H9 (cell line): ENCODE measurements at regions not wholly inside any gene's neighbourhood (a gene's known extent, or its start where the extent isn't known, plus 50 kb on each side); places are given as distances from the start of the nearest gene placed in this dataset.

Experiments
- DNase-seq: peaks from one replicate; pipeline ENCODE4 v3.0.0-alpha.2; 2017
- H2AFZ ChIP-seq: one replicate; pipeline ENCODE4 v1.6.1; 2013; ENCODE audit warnings: mild to moderate bottlenecking, low read length, control low read depth, moderate library complexity
- H2AK5ac ChIP-seq: 2 replicates; pipeline ENCODE4 v1.6.1; 2013; ENCODE audit warnings: low read length, control low read depth, mixed read lengths; ENCODE audit not compliant: insufficient read length
- H2BK120ac ChIP-seq: one replicate; pipeline ENCODE4 v1.6.1; 2013; ENCODE audit warnings: low read depth, mild to moderate bottlenecking, low read length, control low read depth, inconsistent platforms; ENCODE audit not compliant: poor library complexity, severe bottlenecking
- H2BK12ac ChIP-seq: 2 replicates; pipeline ENCODE4 v1.6.1; 2013; ENCODE audit warnings: low read length, control low read depth, mixed read lengths, low read depth; ENCODE audit not compliant: insufficient read length
- H2BK15ac ChIP-seq: 2 replicates; pipeline ENCODE4 v1.6.1; 2013; ENCODE audit warnings: low read depth, low read length, control low read depth
- H2BK20ac ChIP-seq: one replicate; pipeline ENCODE4 v1.6.1; 2013; ENCODE audit warnings: low read depth, mild to moderate bottlenecking, low read length, control low read depth, inconsistent platforms; ENCODE audit not compliant: poor library complexity, severe bottlenecking
- H2BK5ac ChIP-seq: 2 replicates; pipeline ENCODE4 v1.6.1; 2013; ENCODE audit warnings: low read length, control low read depth, mixed read lengths; ENCODE audit not compliant: insufficient read length
- H3K14ac ChIP-seq: 2 replicates; pipeline ENCODE4 v1.6.1; 2013; ENCODE audit warnings: low read length, control low read depth; ENCODE audit not compliant: insufficient read depth
- H3K18ac ChIP-seq: 2 replicates; pipeline ENCODE4 v1.6.1; 2013; ENCODE audit warnings: low read depth, mild to moderate bottlenecking, mixed read lengths, low read length, control low read depth; ENCODE audit not compliant: insufficient read length
- H3K23ac ChIP-seq: 2 replicates; pipeline ENCODE4 v1.6.1; 2013; ENCODE audit warnings: low read length, control low read depth, mixed read lengths, low read depth; ENCODE audit not compliant: insufficient read length
- H3K23me2 ChIP-seq: 2 replicates; pipeline ENCODE4 v1.6.1; 2013; ENCODE audit warnings: low read depth, mild to moderate bottlenecking, mixed read lengths, low read length, control low read depth; ENCODE audit not compliant: insufficient read length, poor library complexity, severe bottlenecking
- H3K27ac ChIP-seq: 2 replicates; pipeline ENCODE4 v1.5.1; 2013; ENCODE audit warnings: low read length, control low read depth, mixed read lengths, low read depth; ENCODE audit not compliant: insufficient read length
- H3K27me3 ChIP-seq: 2 replicates; pipeline ENCODE4 v1.6.1; 2013; ENCODE audit warnings: low read length, control low read depth, inconsistent platforms; ENCODE audit not compliant: insufficient read depth
- H3K4ac ChIP-seq: 2 replicates; pipeline ENCODE4 v1.6.1; 2013; ENCODE audit warnings: low read depth, mild to moderate bottlenecking, control low read depth, inconsistent platforms, low read length, moderate library complexity
- H3K4me1 ChIP-seq: 2 replicates; pipeline ENCODE4 v1.6.1; 2013; ENCODE audit warnings: low read length, control low read depth, inconsistent platforms; ENCODE audit not compliant: insufficient read depth
- H3K4me2 ChIP-seq: 2 replicates; pipeline ENCODE4 v1.6.1; 2013; ENCODE audit warnings: low read length, control low read depth, mixed read lengths; ENCODE audit not compliant: insufficient read length, insufficient read depth
- H3K56ac ChIP-seq: 2 replicates; pipeline ENCODE4 v1.6.1; 2013; ENCODE audit warnings: low read depth, mild to moderate bottlenecking, mixed read lengths, low read length, control low read depth; ENCODE audit not compliant: insufficient read length
- H3K79me1 ChIP-seq: 2 replicates; pipeline ENCODE4 v1.6.1; 2013; ENCODE audit warnings: low read depth, mild to moderate bottlenecking, moderate library complexity, low read length, control low read depth, inconsistent platforms; ENCODE audit not compliant: insufficient read depth, poor library complexity, severe bottlenecking
- H3K79me2 ChIP-seq: 2 replicates; pipeline ENCODE4 v1.6.1; 2013; ENCODE audit warnings: low read length, control low read depth, inconsistent platforms; ENCODE audit not compliant: insufficient read depth
- H3K9ac ChIP-seq: 2 replicates; pipeline ENCODE4 v1.6.1; 2013; ENCODE audit warnings: low read length, control low read depth, mixed read lengths; ENCODE audit not compliant: insufficient read length; ENCODE audit errors: extremely low read depth
- H3K9me3 ChIP-seq: one replicate; pipeline ENCODE4 v1.6.1; 2013; ENCODE audit warnings: low read depth, low read length, inconsistent platforms; ENCODE audit not compliant: control insufficient read depth
- H3T11ph ChIP-seq: one replicate; pipeline ENCODE4 v1.6.1; 2013; ENCODE audit warnings: mild to moderate bottlenecking, low read length, control low read depth, inconsistent platforms
- H4K20me1 ChIP-seq: one replicate; pipeline ENCODE4 v1.6.1; 2013; ENCODE audit not compliant: control insufficient read depth, insufficient read length, insufficient read depth
- H4K5ac ChIP-seq: 2 replicates; pipeline ENCODE4 v1.6.1; 2013; ENCODE audit warnings: low read depth, mild to moderate bottlenecking, mixed read lengths, low read length, control low read depth; ENCODE audit not compliant: insufficient read length
- H4K8ac ChIP-seq: replicated peaks from 2 replicates; pipeline ENCODE4 v1.6.1; 2013; ENCODE audit warnings: low read length, control low read depth, mixed read lengths, low read depth; ENCODE audit not compliant: insufficient read length
- H4K91ac ChIP-seq: 2 replicates; pipeline ENCODE4 v1.6.1; 2013; ENCODE audit warnings: low read depth, mild to moderate bottlenecking, moderate library complexity, mixed read lengths, low read length, control low read depth; ENCODE audit not compliant: insufficient read length
- H3K27ac Mint-ChIP-seq, 3 experiments: 2 replicates in 2 of 3; 3 replicates in 1 of 3; pipeline ENCODE4 v1.8.0; 2020 to 2021; ENCODE audit warnings: mixed read lengths in 3 of 3, mild to moderate bottlenecking in 1 of 3, moderate library complexity in 1 of 3
- H3K27me3 Mint-ChIP-seq: 2 replicates; pipeline ENCODE4 v1.8.0; 2021; ENCODE audit warnings: low read depth, mild to moderate bottlenecking, moderate library complexity, mixed read lengths
- H3K36me3 Mint-ChIP-seq, 3 experiments: 2 replicates in 2 of 3; 3 replicates in 1 of 3; pipeline ENCODE4 v1.8.0; 2020 to 2021; ENCODE audit warnings: low read depth in 3 of 3, mixed read lengths in 3 of 3; ENCODE audit not compliant: insufficient read depth in 1 of 3
- H3K4me1 Mint-ChIP-seq, 2 experiments: 2 replicates each; pipeline ENCODE4 v1.8.0; 2020; ENCODE audit warnings: mixed read lengths in 2 of 2
- H3K4me3 Mint-ChIP-seq, 2 experiments: 2 replicates in 1 of 2; 3 replicates in 1 of 2; pipeline ENCODE4 v1.8.0; 2020 to 2021; ENCODE audit warnings: mild to moderate bottlenecking in 2 of 2, mixed read lengths in 2 of 2, moderate library complexity in 1 of 2
- H3K9me3 Mint-ChIP-seq, 2 experiments: 2 replicates in 1 of 2; 3 replicates in 1 of 2; pipeline ENCODE4 v1.8.0; 2020; ENCODE audit warnings: mild to moderate bottlenecking in 2 of 2, mixed read lengths in 2 of 2, moderate library complexity in 1 of 2
- CTCF ChIP-seq: fragments of 200-600 bp; sonication (generic); conservative IDR thresholded peaks from 3 replicates; pipeline ENCODE4 v1.8.0; 2021; ENCODE audit warnings: antibody characterized with exemption, mild to moderate bottlenecking
- WGBS: extraction: QIAGEN DNeasy Blood & Tissue Kit; methylation state at CpG from one replicate; pipeline ENCODE4 v1.1.7; 2013; ENCODE audit warnings: missing lambda C conversion rate, low lambda C conversion rate, mixed read lengths; ENCODE audit not compliant: insufficient read length; ENCODE audit errors: extremely low coverage; 5-methylcytosine and 5-hydroxymethylcytosine counted together

DNA sequence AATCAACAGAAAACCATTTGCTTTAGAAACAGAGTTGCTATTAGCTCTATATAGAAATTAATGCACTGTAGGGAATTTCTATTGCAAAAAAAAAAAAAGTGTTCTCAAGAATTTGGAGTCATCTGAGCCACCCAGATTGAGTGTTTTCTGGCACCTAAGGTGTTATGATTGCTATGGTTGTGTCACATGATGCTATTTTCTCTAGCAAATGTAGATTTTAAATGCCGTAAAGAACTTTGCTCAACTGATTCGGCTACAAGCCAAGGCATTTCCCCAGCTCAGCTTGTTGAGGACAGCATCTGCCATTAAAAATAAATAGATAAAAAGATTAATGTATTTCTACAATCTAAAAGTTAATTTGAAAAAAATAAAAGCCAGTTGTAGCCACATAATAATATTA is 712.8 kb downstream of the FAT4 start:
- Histone ChIP-seq H3T11ph (no peak overlapping the region), H3K4me1 (no peaks in the 10 kb centered on the region), H3K9me3 (no peaks in the 10 kb centered on the region), H2BK20ac (no peak overlapping the region), H4K91ac (no peak overlapping the region), H3K4me2 (no peak overlapping the region), H3K4ac (no peak overlapping the region), H3K23ac (no peak overlapping the region), H3K27me3 (no peaks in the 10 kb centered on the region), H2BK15ac (no peak overlapping the region), H2BK120ac (no peak overlapping the region), H3K23me2 (no peaks in the 10 kb centered on the region), H3K79me2 (no peaks in the 10 kb centered on the region), H2BK12ac (no peak overlapping the region), H4K20me1 (no peaks in the 10 kb centered on the region), H4K8ac (no peak overlapping the region), H3K56ac (no peak overlapping the region), H3K27ac (no peak overlapping the region), H2BK5ac (no peak overlapping the region), H3K18ac (no peak overlapping the region), H3K9ac (no peak overlapping the region), H2AFZ (no peak overlapping the region), H2AK5ac (no peak overlapping the region), H3K79me1 (no peaks in the 10 kb centered on the region), H4K5ac (no peak overlapping the region), H3K14ac (no peak overlapping the region)
- Mint-ChIP-seq H3K36me3 (peaks cover 5 to 24% (median 9%) of the 10 kb centered on the region in 3 experiments), H3K4me3 (no peak overlapping the region), H3K9me3 (peaks cover 12 to 27% of the 10 kb centered on the region in 2 experiments), H3K27ac (no peak overlapping the region), H3K27me3 (no peaks in the 10 kb centered on the region; the same call in 1 of the 2 replicates), H3K4me1 (peaks cover 2% of the 10 kb centered on the region in 2 experiments; a peak in 2 of 4 replicates)
- TF ChIP-seq CTCF: no peak
- no peak for DNase-seq
- no CpG with 5 or more reads among the region's 2 CpGs for WGBS
